DND-41 (cell line): ENCODE measurements at regions not wholly inside any gene's neighbourhood (a gene's known extent, or its start where the extent isn't known, plus 50 kb on each side); places are given as distances from the start of the nearest gene placed in this dataset.

Source experiments
- EZH2 ChIP-seq: IDR thresholded peaks from 3 replicates; pipeline ENCODE4 v1.6.1; 2012; ENCODE audit warnings: borderline replicate concordance, low read depth, mild to moderate bottlenecking, moderate library complexity, low read length, inconsistent platforms; ENCODE audit not compliant: severe bottlenecking
- TF ChIP-seq, protein P1 (sequence below): IDR thresholded peaks from 2 replicates; pipeline ENCODE4 v1.5.1; 2012; ENCODE audit warnings: borderline replicate concordance, low read length, moderate library complexity, mild to moderate bottlenecking; ENCODE audit not compliant: poor library complexity, severe bottlenecking; ENCODE audit errors: extremely low read depth

DNA sequence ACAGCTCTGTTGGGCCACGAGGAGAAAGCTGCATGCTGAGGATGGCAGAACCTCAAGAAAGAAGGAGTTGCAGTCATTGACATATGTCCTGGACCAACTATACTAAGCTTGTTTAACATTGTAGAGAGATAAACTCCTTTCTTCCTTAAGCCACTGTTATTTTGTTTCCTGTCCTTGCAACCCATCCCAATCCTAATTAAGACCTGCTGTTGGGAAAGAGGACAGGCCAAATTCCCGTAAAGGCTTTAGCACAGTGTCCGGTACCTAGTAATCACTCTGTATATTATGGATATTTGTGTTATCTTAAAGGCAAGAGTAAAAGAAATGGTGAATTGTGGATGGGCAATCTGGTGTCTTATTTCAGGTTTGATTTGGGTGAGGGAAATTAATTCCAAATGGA lies 53.5 kb upstream of the WSCD2 start:
- TF ChIP-seq, protein P1, sequence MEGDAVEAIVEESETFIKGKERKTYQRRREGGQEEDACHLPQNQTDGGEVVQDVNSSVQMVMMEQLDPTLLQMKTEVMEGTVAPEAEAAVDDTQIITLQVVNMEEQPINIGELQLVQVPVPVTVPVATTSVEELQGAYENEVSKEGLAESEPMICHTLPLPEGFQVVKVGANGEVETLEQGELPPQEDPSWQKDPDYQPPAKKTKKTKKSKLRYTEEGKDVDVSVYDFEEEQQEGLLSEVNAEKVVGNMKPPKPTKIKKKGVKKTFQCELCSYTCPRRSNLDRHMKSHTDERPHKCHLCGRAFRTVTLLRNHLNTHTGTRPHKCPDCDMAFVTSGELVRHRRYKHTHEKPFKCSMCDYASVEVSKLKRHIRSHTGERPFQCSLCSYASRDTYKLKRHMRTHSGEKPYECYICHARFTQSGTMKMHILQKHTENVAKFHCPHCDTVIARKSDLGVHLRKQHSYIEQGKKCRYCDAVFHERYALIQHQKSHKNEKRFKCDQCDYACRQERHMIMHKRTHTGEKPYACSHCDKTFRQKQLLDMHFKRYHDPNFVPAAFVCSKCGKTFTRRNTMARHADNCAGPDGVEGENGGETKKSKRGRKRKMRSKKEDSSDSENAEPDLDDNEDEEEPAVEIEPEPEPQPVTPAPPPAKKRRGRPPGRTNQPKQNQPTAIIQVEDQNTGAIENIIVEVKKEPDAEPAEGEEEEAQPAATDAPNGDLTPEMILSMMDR, result no peak
- TF ChIP-seq EZH2, result no peak
